Testis (tissue), 2 donors: ENCODE measurements at regions not wholly inside any gene's neighbourhood (a gene's known extent, or its start where the extent isn't known, plus 50 kb on each side); places are given as distances from the start of the nearest gene placed in this dataset.

Experiments used
- DNase-seq: peaks from one replicate; pipeline ENCODE4 v3.0.0-alpha.2; 2019
- H3K27ac ChIP-seq, 2 donors: fragments of 200-600 bp; sonication (generic); one replicate each; pipeline ENCODE4 v1.5.1; 2019
- H3K27me3 ChIP-seq: fragments of 200-600 bp; sonication (generic); one replicate; pipeline ENCODE4 v1.5.1; 2019
- H3K36me3 ChIP-seq: fragments of 200-600 bp; sonication (generic); one replicate; pipeline ENCODE4 v1.5.1; 2017; ENCODE audit warnings: low read depth; ENCODE audit errors: missing control alignments
- H3K4me1 ChIP-seq: fragments of 200-600 bp; sonication (generic); one replicate; pipeline ENCODE4 v1.5.1; 2019
- H3K4me3 ChIP-seq, 2 donors: fragments of 200-600 bp; sonication (generic); one replicate each; pipeline ENCODE4 v1.5.1; 2017 to 2019
- H3K9me3 ChIP-seq: fragments of 200-600 bp; sonication (generic); one replicate; pipeline ENCODE4 v1.5.1; 2017
- POLR2A ChIP-seq: fragments of 450-650 bp; IDR thresholded peaks from one replicate; pipeline ENCODE4 v1.6.1; 2017; ENCODE audit warnings: antibody characterized with exemption, mild to moderate bottlenecking, moderate library complexity
- WGBS, 2 donors: methylation state at CpG; one replicate each; pipeline ENCODE4 v1.1.5; 2018; 5-methylcytosine and 5-hydroxymethylcytosine counted together
- intact Hi-C: fragments of 100-400 bp; cut with DNase I; formaldehyde crosslinking; loops from one replicate; pipeline ENCODE4 v1.15.1; 2023; ENCODE audit warnings: low total_unique reads
- TF ChIP-seq, protein P1 (sequence below), 3 experiments: fragments of 450-650 bp in 2 of 3; fragments of 200-600 bp in 1 of 3; sonication (generic) in 1 of 3; IDR thresholded peaks; one replicate each; pipeline ENCODE4 v1.5.1; 2016 to 2019; ENCODE audit warnings: antibody characterized with exemption in 3 of 3, mild to moderate bottlenecking in 2 of 3, moderate library complexity in 1 of 3

DNA sequence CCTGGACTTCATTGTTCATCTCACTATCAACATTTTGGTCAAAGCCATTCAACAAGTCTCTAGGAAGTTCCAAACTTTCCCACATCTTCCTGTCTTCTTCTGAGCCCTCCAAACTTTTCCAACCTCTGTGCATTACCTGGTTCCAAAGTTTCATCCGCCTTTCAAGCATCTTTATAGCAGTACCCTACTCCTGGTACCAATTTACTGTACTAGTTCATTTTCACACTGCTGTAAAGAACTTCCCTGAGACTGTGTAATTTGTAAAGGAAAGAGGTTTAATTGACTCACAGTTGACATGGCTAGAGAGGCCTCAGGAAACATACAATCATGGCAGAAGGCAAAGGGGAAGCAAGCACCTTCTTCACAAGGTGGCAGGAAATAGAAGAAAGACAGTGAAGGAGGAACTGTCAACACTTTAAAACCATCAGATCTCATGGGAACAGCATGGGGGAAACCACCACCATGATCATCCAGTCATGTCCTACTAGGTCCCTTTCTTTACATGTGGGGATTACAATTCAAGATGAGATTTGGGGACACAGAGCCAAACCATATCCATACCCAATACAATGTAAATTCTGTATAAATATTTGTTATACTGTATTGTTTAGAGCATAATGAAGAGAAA is 109.7 kb downstream of the C12orf75 start:
- no peaks in the 10 kb centered on the region for H3K27me3 ChIP-seq
- TF ChIP-seq, protein P1, sequence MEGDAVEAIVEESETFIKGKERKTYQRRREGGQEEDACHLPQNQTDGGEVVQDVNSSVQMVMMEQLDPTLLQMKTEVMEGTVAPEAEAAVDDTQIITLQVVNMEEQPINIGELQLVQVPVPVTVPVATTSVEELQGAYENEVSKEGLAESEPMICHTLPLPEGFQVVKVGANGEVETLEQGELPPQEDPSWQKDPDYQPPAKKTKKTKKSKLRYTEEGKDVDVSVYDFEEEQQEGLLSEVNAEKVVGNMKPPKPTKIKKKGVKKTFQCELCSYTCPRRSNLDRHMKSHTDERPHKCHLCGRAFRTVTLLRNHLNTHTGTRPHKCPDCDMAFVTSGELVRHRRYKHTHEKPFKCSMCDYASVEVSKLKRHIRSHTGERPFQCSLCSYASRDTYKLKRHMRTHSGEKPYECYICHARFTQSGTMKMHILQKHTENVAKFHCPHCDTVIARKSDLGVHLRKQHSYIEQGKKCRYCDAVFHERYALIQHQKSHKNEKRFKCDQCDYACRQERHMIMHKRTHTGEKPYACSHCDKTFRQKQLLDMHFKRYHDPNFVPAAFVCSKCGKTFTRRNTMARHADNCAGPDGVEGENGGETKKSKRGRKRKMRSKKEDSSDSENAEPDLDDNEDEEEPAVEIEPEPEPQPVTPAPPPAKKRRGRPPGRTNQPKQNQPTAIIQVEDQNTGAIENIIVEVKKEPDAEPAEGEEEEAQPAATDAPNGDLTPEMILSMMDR (IDR thresholded peaks at IDR 0.05): no peak
- no peak for TF ChIP-seq POLR2A
- H3K9me3 ChIP-seq: no peaks in the 10 kb centered on the region
- intact Hi-C loops: no loop called here
- no peaks in the 10 kb centered on the region for H3K36me3 ChIP-seq
- WGBS, 2 donors: 95 to 97% methylated on average over 1 of the region's 1 CpG
- no peak overlapping the region for H3K27ac ChIP-seq
- DNase-seq: no peak
- H3K4me1 ChIP-seq: no peaks in the 10 kb centered on the region
- no peak overlapping the region for H3K4me3 ChIP-seq

DNA sequence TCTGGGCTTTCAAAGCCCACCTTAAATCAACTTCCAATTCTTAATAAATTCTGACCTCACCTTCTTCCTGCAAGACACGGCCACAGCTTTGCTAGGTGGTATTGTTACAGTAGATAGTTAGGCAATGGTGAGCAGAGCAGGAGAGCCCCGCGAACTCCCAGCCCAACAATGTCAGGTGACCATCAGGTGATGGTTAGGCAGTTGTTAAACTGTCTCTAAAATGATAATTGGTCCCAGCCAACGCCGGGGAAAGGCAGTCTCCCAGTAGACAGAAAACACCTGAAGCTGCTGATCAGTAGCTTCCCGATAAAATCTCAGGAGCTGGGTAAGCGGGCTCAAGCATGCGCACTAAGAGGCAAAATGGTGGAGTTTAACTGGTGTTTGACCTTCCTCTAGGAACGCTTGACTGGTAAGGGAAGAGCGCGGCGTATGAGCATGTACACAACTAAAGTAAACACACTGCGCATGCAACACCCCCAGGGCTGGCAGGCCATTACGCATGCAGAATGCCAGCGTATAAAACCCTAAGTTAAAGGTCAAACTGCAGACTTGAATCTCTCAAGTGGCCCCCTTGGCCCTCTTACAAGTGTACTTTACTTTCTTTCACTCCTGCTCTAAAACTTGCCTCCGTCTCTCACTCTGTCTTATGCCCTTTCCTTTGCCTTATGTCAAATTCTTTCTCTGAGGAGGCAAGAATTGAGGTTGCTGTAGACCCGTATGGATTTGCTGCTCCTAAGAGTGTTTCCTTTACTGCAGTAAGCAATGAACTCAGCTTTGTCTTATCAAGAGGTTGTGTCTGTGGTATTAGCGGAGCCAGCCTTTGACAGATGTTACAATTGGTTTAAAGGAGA is 113.5 kb downstream of the C12orf75 start:
- Histone ChIP-seq H3K27ac (no peak overlapping the region), H3K27me3 (no peaks in the 10 kb centered on the region), H3K4me1 (no peaks in the 10 kb centered on the region), H3K9me3 (no peaks in the 10 kb centered on the region), H3K4me3 (peak overlapping the region; percentile 12 to 22), H3K36me3 (no peaks in the 10 kb centered on the region)
- peak; percentile 58 for DNase-seq
- intact Hi-C loops: no loop called here
- TF ChIP-seq, protein P1 (IDR thresholded peaks at IDR 0.05): no peak
- TF ChIP-seq POLR2A: no peak
- WGBS, 2 donors: 57 to 69% methylated on average over 18 of the region's 18 CpGs

DNA sequence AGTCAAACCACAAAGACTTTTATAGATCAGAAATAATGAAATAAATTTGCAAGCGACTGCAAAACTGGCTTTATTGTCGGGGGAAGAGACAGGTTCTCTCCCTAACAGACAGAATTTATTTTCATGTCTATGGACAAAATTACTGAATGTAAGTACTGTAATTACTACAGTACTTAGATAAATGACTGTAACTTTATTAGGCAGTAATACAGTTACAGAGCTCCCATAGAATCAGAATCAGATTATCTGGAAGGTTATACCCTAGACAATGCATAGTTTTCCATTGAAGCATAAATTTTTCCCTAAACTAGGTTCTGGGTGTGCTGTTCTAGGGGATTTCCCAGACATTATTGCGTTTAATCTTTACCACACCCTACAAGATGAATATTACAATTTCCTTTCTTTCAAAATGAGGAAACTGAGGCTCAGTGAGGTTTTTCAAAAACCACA is 114.2 kb downstream of the C12orf75 start:
- Histone ChIP-seq H3K27me3 (no peaks in the 10 kb centered on the region), H3K27ac (no peak overlapping the region), H3K36me3 (no peaks in the 10 kb centered on the region), H3K4me1 (no peaks in the 10 kb centered on the region), H3K4me3 (no peak overlapping the region), H3K9me3 (no peaks in the 10 kb centered on the region)
- intact Hi-C loops: no loop called here
- 63 to 73% methylated on average over 3 of the region's 3 CpGs for WGBS, 2 donors
- no peak for DNase-seq
- TF ChIP-seq POLR2A: no peak
- TF ChIP-seq, protein P1 (IDR thresholded peaks at IDR 0.05): no peak

DNA sequence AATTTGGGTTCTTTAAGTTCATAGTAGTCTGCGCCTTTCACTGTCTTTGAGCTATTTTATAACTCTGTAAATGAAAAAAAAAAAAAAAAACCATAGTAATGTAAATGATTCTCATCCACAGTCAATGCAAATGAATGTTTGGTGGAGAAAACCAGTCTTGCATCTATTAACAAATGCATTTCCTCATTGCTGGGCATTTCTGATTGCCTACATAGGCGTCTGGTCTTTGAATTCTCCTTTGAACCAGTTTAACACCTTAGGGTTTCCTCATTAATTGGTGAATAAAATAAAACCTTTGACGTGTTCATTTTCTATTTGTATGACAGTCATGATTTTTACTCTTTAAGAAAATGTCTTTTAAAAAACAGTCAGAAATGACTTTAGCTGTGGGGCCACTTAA is 114.8 kb downstream of the C12orf75 start:
- WGBS, 2 donors: 78 to 84% methylated on average over 3 of the region's 3 CpGs

More for the DNA sequence above, 114.8 kb downstream of the C12orf75 start:
- Histone ChIP-seq H3K27ac (no peak overlapping the region), H3K4me3 (no peak overlapping the region), H3K27me3 (no peaks in the 10 kb centered on the region), H3K4me1 (no peaks in the 10 kb centered on the region), H3K9me3 (no peaks in the 10 kb centered on the region), H3K36me3 (no peaks in the 10 kb centered on the region)
- intact Hi-C loops: no loop called here
- TF ChIP-seq POLR2A: no peak
- TF ChIP-seq, protein P1 (IDR thresholded peaks at IDR 0.05): no peak
- no peak for DNase-seq
